ENCODE measurements at regions not wholly inside any gene's neighbourhood (a gene's known extent, or its start where the extent isn't known, plus 50 kb on each side); places are given as distances from the start of the nearest gene placed in this dataset.

- no peak for DNase-seq
Observed at GRCh38 chr15:88312941-88313579, 56.5 kb upstream of the NTRK3 start.

GRCh38 chr15:88309363-88309762, 52.8 kb upstream of the NTRK3 start:
- no peak for DNase-seq

GRCh38 chr15:88307344-88307743, 50.8 kb upstream of the NTRK3 start:
- no peak for DNase-seq

All from activated T-cell treated with anti-CD3 and anti-CD28 coated beads for 4 hours (primary cell).